NB4 (cell line): ENCODE measurements at regions not wholly inside any gene's neighbourhood (a gene's known extent, or its start where the extent isn't known, plus 50 kb on each side); places are given as distances from the start of the nearest gene placed in this dataset.

Experiments used
- DNase-seq: peaks from one replicate; pipeline ENCODE4 v3.0.0; 2010; ENCODE audit warnings: low read depth
- H3K4me3 ChIP-seq: one replicate; pipeline ENCODE4 v1.5.1; 2011; ENCODE audit warnings: mild to moderate bottlenecking, low read depth, low read length, moderate library complexity
- CTCF ChIP-seq: IDR thresholded peaks from one replicate; pipeline ENCODE4 v1.5.1; 2012; ENCODE audit warnings: low read depth, low read length
- MAX ChIP-seq: IDR thresholded peaks from 2 replicates; pipeline ENCODE4 v1.6.1; 2011; ENCODE audit warnings: low read depth, low read length
- MYC ChIP-seq: IDR thresholded peaks from 2 replicates; pipeline ENCODE4 v1.6.1; 2011; ENCODE audit warnings: low read depth, low read length
- POLR2A ChIP-seq: IDR thresholded peaks from 2 replicates; pipeline ENCODE4 v1.6.1; 2011; ENCODE audit warnings: mild to moderate bottlenecking; ENCODE audit not compliant: insufficient read length; ENCODE audit errors: extremely low read depth

GRCh38 chr10:63712717-63713115 is 191.5 kb downstream of the REEP3 start:
- H3K4me3 ChIP-seq, result no peak overlapping the region
- no peak for TF ChIP-seq CTCF
- TF ChIP-seq MYC, result no peak
- TF ChIP-seq POLR2A, result no peak
- TF ChIP-seq MAX, result no peak
- no peak for DNase-seq

GRCh38 chr10:63713191-63714144 is 192.3 kb downstream of the REEP3 start:
- H3K4me3 ChIP-seq, result no peak overlapping the region
- DNase-seq, result no peak
- TF ChIP-seq POLR2A, result no peak
- TF ChIP-seq MYC, result no peak
- TF ChIP-seq CTCF, result no peak
- TF ChIP-seq MAX, result no peak

GRCh38 chr10:63716016-63716580 is 194.9 kb downstream of the REEP3 start:
- DNase-seq, result peak; percentile 38
- TF ChIP-seq MYC (no peak), CTCF (no peak), POLR2A (no peak), MAX (no peak)
- no peak overlapping the region for H3K4me3 ChIP-seq

GRCh38 chr10:63717027-63717715 is 196.0 kb downstream of the REEP3 start:
- TF ChIP-seq MAX (no peak), POLR2A (no peak), MYC (no peak), CTCF (no peak)
- DNase-seq, result no peak
- H3K4me3 ChIP-seq, result no peak overlapping the region

GRCh38 chr10:63718006-63718405 is 196.8 kb downstream of the REEP3 start:
- no peak for DNase-seq
- TF ChIP-seq CTCF (no peak), MYC (no peak), POLR2A (no peak)
- H3K4me3 ChIP-seq, result no peak overlapping the region

GRCh38 chr10:63718421-63718820 is 197.2 kb downstream of the REEP3 start:
- TF ChIP-seq MYC, result no peak
- TF ChIP-seq CTCF, result no peak
- TF ChIP-seq MAX, result no peak
- TF ChIP-seq POLR2A, result no peak
- no peak for DNase-seq
- H3K4me3 ChIP-seq, result no peak overlapping the region
